Lower leg skin (tissue), 4 donors: ENCODE measurements at regions not wholly inside any gene's neighbourhood (a gene's known extent, or its start where the extent isn't known, plus 50 kb on each side); places are given as distances from the start of the nearest gene placed in this dataset.
"Not testable (repeated sequence)": the region's sequence is repeated elsewhere in the genome, so short reads cannot be mapped to it uniquely, and the experiment has no call there.

Experiments
- DNase-seq, 2 donors: peaks; one replicate each; pipeline ENCODE4 v3.0.0-alpha.2; 2019; ENCODE audit warnings: low spot score in 2 of 2
- H3K4me3 ChIP-seq: fragments of 200-600 bp; sonication (generic); 2 replicates; pipeline ENCODE4 v1.5.1; 2017; ENCODE audit warnings: mild to moderate bottlenecking, low read depth; ENCODE audit not compliant: poor library complexity, severe bottlenecking
- POLR2A ChIP-seq, 2 donors: fragments of 450-650 bp; IDR thresholded peaks; one replicate each; pipeline ENCODE4 v1.6.1; 2016 to 2017; ENCODE audit warnings: antibody characterized with exemption in 2 of 2, mild to moderate bottlenecking in 1 of 2, moderate library complexity in 1 of 2
- WGBS, 2 donors: methylation state at CpG; one replicate each; pipeline ENCODE4 v1.1.5; 2018; 5-methylcytosine and 5-hydroxymethylcytosine counted together
- intact Hi-C: fragments of 100-400 bp; cut with DNase I; formaldehyde crosslinking; loops from one replicate; pipeline ENCODE4 v1.15.0; 2023; ENCODE audit warnings: low total_unique reads
- TF ChIP-seq, protein P1 (sequence below), 3 donors: fragments of 450-650 bp; IDR thresholded peaks; one replicate each; pipeline ENCODE4 v1.5.1; 2016; ENCODE audit warnings: antibody characterized with exemption in 3 of 3, mild to moderate bottlenecking in 3 of 3, moderate library complexity in 2 of 3

DNA sequence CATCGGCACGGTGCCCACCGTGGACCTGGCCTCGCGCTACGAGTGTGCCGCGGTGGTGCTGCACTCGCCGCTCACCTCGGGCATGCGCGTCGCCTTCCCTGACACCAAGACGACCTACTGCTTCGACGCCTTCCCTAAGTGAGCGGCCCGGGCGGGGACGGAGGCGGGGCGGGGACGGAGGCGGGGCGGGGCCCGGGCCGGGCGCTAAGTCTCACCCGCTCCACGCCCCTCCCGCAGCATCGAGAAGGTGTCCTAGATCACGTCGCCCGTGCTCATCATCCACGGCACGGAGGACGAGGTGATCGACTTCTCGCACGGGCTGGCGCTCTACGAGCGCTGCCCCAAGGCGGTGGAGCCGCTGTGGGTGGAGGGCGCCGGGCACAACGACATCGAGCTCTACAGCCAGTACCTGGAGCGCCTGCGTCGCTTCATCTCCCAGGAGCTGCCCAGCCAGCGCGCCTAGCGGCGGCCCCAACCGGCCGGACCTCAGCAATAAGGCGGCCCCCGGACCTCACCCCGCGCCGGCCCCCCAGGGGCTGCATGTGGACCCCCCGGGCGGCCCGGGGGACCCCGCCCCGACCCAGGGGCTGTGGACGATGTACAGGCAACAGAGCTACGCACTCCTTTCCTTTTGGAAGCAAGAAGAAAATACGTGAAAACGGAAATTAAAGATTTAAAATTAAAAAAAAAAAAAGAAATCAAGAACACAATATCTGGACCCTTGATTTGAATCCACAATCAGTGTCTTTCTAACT, 198.8 kb downstream of the USP22 start:
- WGBS, 2 donors = 2 to 3% methylated on average over 9 to 50 of the region's 74 CpGs
- peak in 1 of 2 donors; percentile 74 for DNase-seq
- H3K4me3 ChIP-seq, intact Hi-C loops: not testable (repeated sequence)

DNA sequence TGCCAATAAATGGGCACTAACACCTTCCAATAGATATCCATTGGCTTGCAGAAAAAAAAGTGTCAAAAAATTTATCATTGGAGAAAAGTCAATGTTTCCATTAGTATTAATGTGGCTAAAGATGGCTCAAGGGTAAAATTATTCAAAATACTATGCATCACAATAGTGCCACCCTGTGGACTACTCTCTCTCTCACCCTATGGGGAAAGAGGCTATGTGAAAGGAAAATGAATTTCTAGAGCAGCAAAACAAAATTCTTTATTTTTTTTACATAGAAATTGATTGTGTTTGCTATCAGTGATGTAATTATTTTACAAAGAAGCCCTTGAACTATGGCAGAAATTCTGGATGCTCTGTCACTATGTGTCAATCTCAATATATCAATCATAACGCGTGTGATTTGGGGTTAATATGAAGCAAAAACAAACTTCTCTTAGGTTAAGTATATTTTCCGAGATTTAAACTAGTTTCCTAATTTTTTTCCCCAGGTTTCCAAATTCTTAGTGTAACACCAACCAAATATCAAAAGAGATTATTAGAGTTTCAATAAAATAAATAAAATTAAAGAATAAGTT, 193.9 kb downstream of the USP22 start:
- DNase-seq, H3K4me3 ChIP-seq, intact Hi-C loops: not testable (repeated sequence)
- WGBS, 2 donors = 69% methylated on average over 3 of the region's 3 CpGs

DNA sequence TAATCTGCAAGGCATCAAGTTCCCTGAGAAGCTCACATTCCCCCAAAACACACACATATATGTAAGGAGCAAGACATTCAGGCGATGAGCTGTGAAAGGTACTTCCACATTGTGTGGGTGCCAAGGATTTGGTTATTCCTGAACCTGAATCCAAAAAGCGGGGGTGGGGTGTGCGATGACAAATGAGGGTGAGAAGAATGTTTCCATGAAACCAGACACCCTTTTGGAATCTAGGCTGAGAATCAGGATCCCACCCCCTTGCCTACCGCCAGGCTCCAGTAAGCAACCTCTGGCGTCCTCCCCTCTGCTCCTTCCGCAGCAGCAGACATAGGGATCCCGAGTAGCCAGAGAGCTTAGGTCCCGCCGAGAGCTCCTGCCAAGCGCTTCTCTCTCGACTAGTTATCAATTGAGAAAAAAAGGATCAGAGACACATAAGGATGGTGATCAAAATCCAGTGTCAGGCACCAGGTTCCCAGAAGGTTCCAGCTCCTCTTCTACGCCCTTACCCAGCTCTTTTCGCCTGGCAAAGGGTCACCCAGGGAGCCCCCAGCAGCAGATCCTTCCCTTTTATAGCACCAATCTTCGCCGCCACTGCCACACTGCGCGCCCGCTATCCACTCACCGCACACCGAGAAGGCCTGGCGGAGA, 191.1 kb downstream of the USP22 start:
- H3K4me3 ChIP-seq, intact Hi-C loops, DNase-seq: not testable (repeated sequence)
- 2 to 8% methylated on average over 21 of the region's 21 CpGs for WGBS, 2 donors

DNA sequence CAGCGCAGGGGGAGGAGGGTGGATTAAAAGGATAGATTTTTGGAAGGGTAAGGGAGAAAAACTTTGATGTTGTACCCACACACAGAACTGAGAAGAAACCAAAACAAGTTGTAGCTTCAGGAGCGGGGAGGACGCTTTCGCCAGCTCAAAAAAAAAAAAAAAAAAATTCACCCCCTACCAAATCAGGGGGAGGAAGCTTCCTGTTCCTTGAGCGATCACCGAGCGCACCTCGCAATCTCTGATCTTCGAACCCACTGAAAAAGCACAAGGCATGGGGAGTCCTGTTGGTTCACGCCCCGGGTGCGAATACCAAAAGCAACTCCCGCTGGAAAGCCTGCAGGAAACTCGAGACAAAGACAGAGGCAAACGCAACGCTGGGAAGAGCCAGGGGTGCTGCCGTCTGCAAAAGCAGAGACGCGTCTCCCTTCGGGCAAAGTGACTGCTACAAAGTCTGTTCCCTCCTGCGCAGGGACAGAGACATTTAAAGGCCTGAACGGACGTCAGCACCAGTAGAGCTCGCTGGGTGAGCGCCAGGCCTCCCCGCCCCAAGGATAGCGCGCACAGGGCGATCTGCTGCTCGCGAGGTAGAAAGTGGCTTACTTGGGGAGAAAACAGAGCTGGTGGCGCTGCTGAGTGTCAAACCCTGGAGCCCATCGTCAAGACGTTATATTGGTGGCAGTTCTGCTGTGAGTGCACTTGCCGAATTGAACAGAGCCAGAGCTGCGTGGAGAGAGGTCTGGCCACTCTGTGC, 190.4 kb downstream of the USP22 start:
- 0 to 6% methylated on average over 36 of the region's 36 CpGs for WGBS, 2 donors
- intact Hi-C loops = no loop called here

DNA sequence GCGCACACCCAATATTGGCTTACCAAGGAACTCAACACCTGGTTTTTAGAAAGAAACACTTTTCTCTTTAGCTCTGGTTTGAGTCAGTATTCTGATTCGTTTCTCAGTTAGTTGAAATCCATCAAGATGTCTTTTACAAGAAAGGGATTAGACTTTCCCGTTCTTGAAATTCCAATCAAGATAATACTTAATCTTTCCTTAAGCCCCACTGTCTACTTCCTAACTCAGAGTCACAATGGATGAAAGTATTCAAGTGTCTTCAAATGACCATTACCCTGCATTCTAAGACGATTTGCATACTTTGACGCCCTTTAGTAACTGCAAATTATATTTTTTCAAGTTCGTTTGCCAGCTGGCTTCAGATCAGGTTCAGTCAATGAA, 189.8 kb downstream of the USP22 start:
- TF ChIP-seq POLR2A (IDR thresholded peaks at IDR 0.05) = no peak
- TF ChIP-seq, protein P1, sequence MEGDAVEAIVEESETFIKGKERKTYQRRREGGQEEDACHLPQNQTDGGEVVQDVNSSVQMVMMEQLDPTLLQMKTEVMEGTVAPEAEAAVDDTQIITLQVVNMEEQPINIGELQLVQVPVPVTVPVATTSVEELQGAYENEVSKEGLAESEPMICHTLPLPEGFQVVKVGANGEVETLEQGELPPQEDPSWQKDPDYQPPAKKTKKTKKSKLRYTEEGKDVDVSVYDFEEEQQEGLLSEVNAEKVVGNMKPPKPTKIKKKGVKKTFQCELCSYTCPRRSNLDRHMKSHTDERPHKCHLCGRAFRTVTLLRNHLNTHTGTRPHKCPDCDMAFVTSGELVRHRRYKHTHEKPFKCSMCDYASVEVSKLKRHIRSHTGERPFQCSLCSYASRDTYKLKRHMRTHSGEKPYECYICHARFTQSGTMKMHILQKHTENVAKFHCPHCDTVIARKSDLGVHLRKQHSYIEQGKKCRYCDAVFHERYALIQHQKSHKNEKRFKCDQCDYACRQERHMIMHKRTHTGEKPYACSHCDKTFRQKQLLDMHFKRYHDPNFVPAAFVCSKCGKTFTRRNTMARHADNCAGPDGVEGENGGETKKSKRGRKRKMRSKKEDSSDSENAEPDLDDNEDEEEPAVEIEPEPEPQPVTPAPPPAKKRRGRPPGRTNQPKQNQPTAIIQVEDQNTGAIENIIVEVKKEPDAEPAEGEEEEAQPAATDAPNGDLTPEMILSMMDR (IDR thresholded peaks at IDR 0.05) = no peak
- no peak overlapping the region for H3K4me3 ChIP-seq
- intact Hi-C loops = no loop called here
- no peak for DNase-seq
- 11 to 12% methylated on average over 6 of the region's 6 CpGs for WGBS, 2 donors

More for the DNA sequence above, 190.4 kb downstream of the USP22 start:
- no peak overlapping the region for H3K4me3 ChIP-seq
- DNase-seq = peak in 1 of 2 donors; percentile 84
- TF ChIP-seq, protein P1 (IDR thresholded peaks at IDR 0.05) = no peak
- no peak for TF ChIP-seq POLR2A (IDR thresholded peaks at IDR 0.05)

DNA sequence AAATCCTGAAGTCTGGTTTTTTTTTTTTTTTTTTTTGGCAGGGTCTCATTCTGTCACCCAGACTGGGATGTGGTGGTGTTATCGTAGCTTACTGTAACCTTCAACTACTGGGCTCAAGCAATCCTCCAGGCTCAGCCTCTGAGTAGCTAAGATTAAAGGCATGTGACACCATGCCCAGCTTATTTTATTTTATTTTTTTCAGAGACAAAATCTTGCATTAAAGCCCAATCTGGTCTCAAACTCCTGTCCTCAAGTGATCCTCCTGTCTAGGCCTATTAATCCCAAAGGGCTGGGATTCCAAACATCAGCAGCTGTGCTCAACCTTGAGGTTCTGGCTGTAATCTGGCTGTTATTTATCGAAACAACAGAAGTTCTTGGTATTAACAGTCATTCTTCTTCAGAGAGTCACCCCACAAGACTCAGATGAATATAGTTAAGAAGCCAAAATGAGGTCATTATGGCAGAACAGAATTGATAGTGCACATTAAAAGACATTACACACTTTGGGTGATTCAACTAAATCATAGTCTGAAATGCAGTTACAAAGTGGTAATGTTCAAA, 186.8 kb downstream of the USP22 start:
- WGBS, 2 donors = 80 to 88% methylated on average over 2 of the region's 2 CpGs
- DNase-seq, intact Hi-C loops, H3K4me3 ChIP-seq: not testable (repeated sequence)

DNA sequence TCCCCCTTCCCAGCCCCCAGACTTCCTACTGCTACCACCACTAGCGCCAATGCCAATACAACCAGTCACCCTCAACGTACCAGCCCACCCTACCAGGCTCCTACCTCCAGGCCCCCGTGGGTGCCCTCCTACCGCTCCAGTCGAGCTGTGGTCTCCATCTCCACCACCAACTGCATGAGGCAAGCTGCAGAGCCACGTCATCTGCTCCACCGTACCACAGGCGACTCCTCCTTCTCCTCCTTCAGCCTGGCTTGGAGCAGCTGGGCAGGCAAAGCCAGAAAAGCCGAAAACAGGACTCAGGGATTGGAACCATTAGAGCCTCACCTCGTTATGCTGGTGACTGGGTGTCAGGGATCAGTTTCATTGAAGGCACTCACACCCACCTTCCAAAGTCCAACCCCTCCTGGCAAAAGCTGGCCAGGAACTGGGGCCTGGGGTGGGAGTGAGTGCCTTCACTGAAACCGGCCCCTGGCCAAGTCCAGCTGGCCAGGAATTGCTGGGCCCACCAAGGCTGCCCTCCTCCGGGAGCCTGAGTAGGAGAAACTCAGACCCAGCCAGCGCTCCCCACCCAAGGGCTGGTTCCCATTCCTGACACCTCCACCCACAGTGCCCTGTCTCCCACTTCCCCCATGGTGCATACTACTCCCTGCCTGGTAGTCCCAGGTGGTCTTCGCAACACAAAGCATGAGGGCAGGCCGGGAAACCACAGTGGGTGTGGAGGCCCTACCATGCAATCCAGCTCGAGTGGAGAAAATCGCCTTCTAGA, 176.2 kb downstream of the USP22 start:
- H3K4me3 ChIP-seq, DNase-seq, intact Hi-C loops: not testable (repeated sequence)
- WGBS, 2 donors = 89 to 90% methylated on average over 15 to 17 of the region's 17 CpGs

DNA sequence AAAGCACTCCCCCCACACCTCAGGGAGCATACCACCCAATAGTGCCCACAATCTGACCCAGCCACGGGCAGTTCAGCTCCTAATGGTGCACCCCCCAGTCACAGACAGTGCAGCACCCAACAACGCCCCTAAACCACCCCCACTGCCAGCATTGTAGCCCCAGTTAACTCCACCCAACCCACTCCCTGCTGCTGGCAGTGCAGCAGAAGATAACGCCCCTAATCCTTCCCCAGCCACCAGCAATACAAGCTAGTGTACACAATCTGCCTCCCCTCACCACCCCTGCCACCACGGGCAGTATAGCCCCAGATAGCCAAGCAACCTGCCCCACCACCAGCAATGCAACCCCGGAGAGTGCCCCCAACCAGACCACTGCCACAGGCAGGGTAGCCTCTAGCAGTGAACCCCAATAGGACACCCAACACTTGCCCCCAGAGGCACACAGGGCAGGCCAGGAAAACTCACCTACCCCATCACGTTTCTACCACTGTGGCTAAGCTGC, 175.3 kb downstream of the USP22 start:
- WGBS, 2 donors = 71 to 76% methylated on average over 6 of the region's 6 CpGs
- intact Hi-C loops, H3K4me3 ChIP-seq, DNase-seq: not testable (repeated sequence)

DNA sequence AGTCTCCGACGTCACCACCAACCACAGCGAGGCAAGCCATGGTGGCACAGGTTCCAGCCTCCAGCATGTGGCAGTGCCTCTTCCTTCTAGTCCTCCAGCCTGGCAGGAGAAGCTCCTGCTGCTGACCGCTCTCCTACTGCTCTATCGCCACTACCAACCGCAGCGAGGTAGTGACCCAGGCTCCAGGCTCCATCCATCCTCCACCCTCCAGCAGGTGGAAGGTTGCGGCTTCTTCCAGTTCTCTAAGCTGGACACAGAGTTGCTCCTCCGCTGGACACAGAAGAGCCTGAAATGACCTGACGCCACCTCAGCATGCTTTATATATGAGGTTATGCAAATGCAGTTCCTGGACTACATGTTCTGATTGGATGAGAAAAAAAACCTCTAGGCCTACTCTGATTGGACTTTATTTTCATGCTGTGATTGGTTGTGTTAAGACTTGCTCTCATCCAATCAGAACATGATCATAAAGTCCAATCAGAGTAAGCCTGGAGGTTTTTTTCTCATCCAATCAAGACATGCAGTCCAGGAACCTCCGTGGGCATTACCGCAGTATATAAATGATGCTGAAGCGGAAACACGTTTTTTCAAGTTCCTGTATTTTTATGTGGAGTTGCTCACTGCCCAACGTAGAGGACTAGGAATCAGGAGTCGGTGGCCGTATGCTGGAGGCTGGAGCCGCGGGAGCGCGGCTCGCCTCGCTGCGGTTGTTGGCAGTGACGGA, 174.7 kb downstream of the USP22 start:
- H3K4me3 ChIP-seq, intact Hi-C loops, DNase-seq: not testable (repeated sequence)
- WGBS, 2 donors = 93 to 94% methylated on average over 25 of the region's 25 CpGs

DNA sequence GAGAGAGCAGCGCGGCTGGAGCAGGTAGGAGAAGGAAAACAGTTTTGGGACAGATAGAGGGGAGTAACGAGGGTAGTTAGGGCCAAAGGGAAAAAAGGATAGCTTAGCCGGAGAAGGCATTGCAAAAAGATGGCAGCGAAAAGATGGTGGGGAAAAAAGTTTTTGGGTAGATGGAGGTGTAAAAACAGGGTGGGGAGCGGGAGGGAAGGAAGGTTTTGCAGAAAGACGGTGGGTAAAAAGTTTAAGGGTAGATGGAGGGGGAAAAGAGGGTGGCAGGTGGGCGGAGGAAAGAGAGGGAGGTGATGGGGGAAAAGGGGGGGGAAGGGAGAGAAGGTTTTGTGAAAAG, 174.2 kb downstream of the USP22 start:
- H3K4me3 ChIP-seq, intact Hi-C loops, DNase-seq: not testable (repeated sequence)
- 89% methylated on average over 8 of the region's 8 CpGs for WGBS, 2 donors

DNA sequence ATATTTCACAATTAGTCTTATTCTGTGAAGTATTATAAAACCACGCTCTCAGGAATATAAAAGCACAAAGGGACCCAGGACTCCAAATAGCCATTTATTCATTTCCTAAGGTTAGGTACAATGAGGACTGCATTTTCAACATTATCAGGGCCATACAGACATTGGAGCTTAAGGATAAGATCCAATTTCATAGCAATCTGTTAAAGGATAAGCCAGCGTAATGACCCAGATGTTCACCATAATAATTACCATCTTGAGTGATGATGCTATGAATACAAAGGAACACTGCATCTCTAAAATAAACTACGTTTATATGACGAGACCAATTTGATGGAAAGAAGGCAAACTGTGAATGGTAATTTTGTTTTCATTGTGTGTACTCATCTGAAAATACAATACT, 169.6 kb downstream of the USP22 start:
- DNase-seq, intact Hi-C loops, H3K4me3 ChIP-seq: not testable (repeated sequence)
- 80 to 82% methylated on average over 4 of the region's 4 CpGs for WGBS, 2 donors
